VCaP (cell line): ENCODE measurements at regions not wholly inside any gene's neighbourhood (a gene's known extent, or its start where the extent isn't known, plus 50 kb on each side); places are given as distances from the start of the nearest gene placed in this dataset.

ENCODE experiments used
- H3K27ac ChIP-seq: fragments of 450-650 bp; 2 replicates; pipeline ENCODE4 v1.5.1; 2017
- TF ChIP-seq, protein P1 (sequence below): fragments of 450-650 bp; conservative IDR thresholded peaks from 2 replicates; pipeline ENCODE4 v1.5.1; 2017; ENCODE audit warnings: mild to moderate bottlenecking, moderate library complexity

DNA sequence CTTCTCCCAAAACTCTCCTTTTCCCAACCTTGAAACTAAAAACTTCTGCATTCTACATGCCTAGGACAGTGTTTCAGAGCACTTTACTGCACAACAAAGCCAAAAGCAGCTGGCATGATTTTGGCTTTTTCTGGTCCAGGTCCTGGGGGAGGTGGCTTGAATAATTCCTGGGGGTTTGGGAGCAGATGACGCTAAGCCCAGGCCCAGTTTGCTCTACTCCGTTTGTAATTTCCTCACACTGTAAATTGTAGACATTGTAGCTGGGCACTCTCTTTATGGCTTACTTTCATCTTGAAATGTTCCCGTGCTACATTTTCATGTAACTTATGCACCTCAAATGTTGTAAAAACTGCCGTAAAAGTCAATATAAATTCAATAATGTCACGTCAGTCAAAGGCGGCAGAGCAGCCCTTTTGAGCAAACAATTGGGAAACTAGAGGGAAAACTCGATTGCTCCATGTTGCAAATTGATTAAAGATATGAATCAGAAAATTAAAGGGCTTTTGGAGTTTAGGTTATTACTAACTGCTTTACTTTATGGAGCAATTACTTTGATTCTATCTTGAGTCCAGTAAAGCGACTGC lies 373.2 kb upstream of the SLC14A2 start:
- no peak overlapping the region for H3K27ac ChIP-seq
- TF ChIP-seq, protein P1, sequence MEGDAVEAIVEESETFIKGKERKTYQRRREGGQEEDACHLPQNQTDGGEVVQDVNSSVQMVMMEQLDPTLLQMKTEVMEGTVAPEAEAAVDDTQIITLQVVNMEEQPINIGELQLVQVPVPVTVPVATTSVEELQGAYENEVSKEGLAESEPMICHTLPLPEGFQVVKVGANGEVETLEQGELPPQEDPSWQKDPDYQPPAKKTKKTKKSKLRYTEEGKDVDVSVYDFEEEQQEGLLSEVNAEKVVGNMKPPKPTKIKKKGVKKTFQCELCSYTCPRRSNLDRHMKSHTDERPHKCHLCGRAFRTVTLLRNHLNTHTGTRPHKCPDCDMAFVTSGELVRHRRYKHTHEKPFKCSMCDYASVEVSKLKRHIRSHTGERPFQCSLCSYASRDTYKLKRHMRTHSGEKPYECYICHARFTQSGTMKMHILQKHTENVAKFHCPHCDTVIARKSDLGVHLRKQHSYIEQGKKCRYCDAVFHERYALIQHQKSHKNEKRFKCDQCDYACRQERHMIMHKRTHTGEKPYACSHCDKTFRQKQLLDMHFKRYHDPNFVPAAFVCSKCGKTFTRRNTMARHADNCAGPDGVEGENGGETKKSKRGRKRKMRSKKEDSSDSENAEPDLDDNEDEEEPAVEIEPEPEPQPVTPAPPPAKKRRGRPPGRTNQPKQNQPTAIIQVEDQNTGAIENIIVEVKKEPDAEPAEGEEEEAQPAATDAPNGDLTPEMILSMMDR: no peak

DNA sequence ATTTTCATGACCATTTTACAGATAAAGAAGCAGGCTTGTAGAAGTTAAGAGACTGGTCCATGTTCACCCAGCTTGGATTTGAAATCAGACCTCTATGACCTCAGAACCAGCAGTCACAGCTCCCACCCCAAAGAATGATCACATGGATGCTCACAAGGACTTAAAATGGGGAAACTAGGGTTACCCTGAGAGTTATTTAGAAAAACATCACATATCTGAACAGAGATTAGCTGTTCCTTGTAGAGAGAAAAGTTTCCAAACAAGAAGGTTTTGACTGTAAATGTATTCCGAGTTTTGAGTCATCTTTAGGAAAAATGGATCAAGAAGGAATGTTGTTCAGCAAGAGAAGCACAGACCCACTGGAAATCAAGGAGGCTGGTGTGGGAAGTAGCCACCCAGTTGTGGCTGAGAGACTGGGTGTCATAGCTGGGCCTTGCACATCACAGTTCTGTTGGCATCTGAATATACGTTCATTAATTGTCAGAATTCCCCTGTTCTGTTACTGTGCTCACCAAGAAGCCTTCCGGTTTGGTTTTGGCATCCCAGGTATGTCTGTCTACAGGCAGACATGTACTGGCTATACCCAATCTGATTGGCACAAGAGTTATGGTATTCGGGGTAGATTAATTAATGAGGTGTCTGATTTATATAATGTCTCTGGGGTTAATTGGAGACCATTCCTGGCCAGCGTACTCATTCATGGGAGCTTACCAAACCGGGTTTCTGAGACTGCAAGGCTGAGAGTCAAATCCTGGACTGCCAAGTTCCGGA lies 371.8 kb upstream of the SLC14A2 start:
- TF ChIP-seq, protein P1: no peak
- no peak overlapping the region for H3K27ac ChIP-seq

DNA sequence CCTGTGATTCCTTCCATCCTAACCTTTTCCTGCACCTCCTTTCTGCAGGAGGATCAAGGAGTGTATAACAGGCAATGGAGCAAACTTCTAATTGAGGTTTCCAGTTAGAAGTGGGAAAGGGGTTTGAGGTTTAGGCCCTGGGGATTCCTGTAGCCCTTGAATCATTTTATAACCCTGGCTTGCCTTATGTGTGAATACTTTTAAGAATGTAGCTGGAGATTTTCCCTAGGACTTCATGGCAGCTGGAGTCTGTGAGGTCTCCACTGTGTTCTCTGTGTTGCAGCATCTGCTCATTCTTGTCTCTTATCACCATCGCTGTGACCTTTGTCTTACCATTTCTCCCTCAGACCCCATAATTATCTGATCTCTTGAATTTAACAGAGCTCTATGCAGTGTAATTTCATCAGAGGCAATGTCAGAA lies 370.2 kb upstream of the SLC14A2 start:
- no peak overlapping the region for H3K27ac ChIP-seq
- TF ChIP-seq, protein P1: no peak

DNA sequence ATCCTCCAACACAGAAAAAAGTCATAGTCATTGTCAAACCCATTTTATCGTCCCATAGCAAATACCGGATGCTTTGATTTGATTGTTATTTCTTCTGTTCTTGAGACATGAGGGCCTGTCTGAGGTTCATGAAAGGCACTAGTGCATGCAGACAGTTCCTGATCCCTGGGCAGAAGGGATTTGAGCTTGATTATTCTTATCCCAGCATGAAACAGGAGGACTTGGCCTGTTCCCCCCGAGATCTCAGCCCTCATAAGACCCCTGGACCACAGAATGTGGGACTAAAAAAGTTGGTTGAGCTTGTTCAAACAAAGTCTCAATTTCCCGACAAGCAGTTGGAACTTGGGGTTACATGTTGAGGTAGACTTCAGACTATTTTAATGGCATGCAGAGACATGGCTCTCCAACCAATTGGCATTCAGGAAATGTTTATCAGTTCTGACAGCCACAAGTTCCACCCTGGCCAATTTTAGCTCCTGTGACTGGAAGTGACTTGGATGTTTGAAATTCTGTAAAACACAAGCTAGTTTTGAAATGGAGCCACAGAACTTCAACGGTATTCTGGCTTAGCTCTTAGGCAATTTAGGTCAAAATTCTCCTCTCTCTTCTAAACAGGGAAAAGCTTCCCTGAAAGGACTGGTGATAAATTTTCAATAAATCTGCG lies 366.9 kb upstream of the SLC14A2 start:
- TF ChIP-seq, protein P1: no peak
- no peak overlapping the region for H3K27ac ChIP-seq

DNA sequence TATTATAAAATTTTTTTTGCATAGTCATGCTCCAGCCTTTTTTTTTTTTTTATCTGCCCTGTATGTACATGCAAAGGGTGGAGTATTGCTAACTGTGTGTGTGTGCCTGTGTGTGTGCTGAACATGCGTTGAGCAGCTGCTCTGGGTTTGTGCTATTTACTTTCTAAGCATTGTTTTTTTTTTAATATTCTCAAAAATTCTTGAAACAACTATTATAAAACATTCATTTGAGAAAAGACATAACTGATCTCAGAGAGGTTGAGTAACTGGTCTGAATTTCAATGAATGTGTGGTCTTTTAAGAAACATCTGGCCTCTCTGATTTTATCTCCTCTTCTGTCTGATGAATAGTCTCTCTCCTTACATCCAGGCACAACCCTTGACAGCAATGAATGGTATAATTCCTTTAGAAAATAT lies 366.0 kb upstream of the SLC14A2 start:
- TF ChIP-seq, protein P1: no peak
- H3K27ac ChIP-seq: no peak overlapping the region

DNA sequence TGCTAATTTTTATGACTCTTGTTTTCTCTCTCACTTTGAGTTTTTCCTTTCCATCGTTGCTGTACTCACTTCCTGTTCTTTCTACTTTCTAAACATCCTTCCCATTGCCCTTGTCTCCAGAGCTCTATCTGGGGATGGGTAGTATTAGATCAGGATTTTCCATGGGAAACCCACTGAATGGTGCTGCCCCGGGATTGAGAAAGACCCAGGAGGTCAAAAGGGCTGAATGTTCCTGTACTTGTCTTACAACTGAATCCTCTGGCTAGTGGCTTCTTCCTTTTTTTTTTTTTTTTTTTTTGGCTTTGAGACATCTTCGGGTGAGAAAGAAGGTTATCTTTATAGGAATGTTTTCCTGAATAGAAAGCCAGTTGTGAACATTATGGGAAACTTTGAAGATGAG lies 364.8 kb upstream of the SLC14A2 start:
- H3K27ac ChIP-seq: no peak overlapping the region
- TF ChIP-seq, protein P1: no peak

DNA sequence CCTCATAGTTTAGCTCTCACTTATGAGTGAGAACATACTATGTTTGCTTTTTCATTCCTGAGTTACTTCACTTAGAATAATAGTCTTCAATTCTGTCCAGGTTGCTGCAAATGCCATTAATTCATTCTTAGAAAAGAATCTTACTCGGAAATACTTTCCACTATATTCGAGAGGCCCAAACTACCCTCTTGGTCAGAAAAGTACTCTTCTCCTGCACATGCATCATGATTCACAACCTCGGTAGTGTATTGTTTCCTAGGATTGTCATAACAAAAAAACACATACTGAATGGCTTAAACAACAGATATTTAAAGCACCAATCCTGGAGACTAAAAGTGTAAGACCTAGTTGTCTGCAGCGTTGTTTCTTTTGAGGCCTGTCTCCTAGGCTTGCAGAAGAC lies 364.0 kb upstream of the SLC14A2 start:
- TF ChIP-seq, protein P1: no peak
- no peak overlapping the region for H3K27ac ChIP-seq
